PC-9 (cell line): ENCODE measurements at regions not wholly inside any gene's neighbourhood (a gene's known extent, or its start where the extent isn't known, plus 50 kb on each side); places are given as distances from the start of the nearest gene placed in this dataset.
"Not testable (repeated sequence)": the region's sequence is repeated elsewhere in the genome, so short reads cannot be mapped to it uniquely, and the experiment has no call there.

ENCODE experiments used
- BruUV-seq: library from RNA; stranded (reverse); fragments of 400-500 nt; replicated peaks from 2 replicates; lab custom pipeline; 2021; lab: Mats Ljungman, UMichigan
- CTCF ChIA-PET: fragments of 300-600 bp; sonication (Branson Sonifier 250); formaldehyde crosslinking; loops from one replicate; lab custom pipeline; 2022; ENCODE audit warnings: antibody characterized with exemption; lab: Charles Lee
- POLR2A ChIA-PET: fragments of 300-600 bp; sonication (Branson Sonifier 250); formaldehyde crosslinking; loops from one replicate; lab custom pipeline; 2022; ENCODE audit warnings: antibody characterized with exemption; ENCODE audit not compliant: unreplicated experiment; lab: Charles Lee
- DNase-seq, 2 experiments: peaks; one replicate each; pipeline versions ENCODE4 v3.0.0 to v3.0.0-alpha.2; 2015 to 2022; ENCODE audit warnings: mixed read lengths in 1 of 2
- H2AFZ ChIP-seq: fragments of 200-600 bp; sonication (generic); 2 replicates; pipeline ENCODE4 v1.8.1; 2017; ENCODE audit warnings: antibody characterized with exemption
- H3F3A ChIP-seq: fragments of 200-600 bp; sonication (generic); 2 replicates; pipeline ENCODE4 v1.8.1; 2017; ENCODE audit warnings: antibody characterized with exemption, mild to moderate bottlenecking, low read depth; ENCODE audit not compliant: insufficient read depth
- H3K27ac ChIP-seq: fragments of 200-600 bp; sonication (generic); 2 replicates; pipeline ENCODE4 v1.6.1; 2016; ENCODE audit warnings: mixed run types
- H3K27me3 ChIP-seq: fragments of 200-600 bp; sonication (generic); 2 replicates; pipeline ENCODE4 v1.6.1; 2016; ENCODE audit warnings: low read depth, mixed run types; ENCODE audit not compliant: insufficient read depth
- H3K36me3 ChIP-seq: fragments of 200-600 bp; sonication (generic); 2 replicates; pipeline ENCODE4 v1.6.1; 2016; ENCODE audit warnings: low read depth, mixed run types
- H3K4me1 ChIP-seq: fragments of 200-600 bp; sonication (generic); replicated peaks from 2 replicates; pipeline ENCODE4 v1.6.1; 2016; ENCODE audit warnings: mixed run types; ENCODE audit not compliant: insufficient read depth
- H3K4me2 ChIP-seq: fragments of 200-600 bp; sonication (generic); 2 replicates; pipeline ENCODE4 v1.6.1; 2017; ENCODE audit warnings: mixed run types
- H3K4me3 ChIP-seq: fragments of 200-600 bp; sonication (generic); 2 replicates; pipeline ENCODE4 v1.6.1; 2016; ENCODE audit warnings: mixed run types
- H3K79me2 ChIP-seq: fragments of 200-600 bp; sonication (generic); 2 replicates; pipeline ENCODE4 v1.6.1; 2017; ENCODE audit warnings: low read depth, mixed run types
- H3K9me2 ChIP-seq: fragments of 200-600 bp; sonication (generic); 2 replicates; pipeline ENCODE4 v1.8.1; 2017; ENCODE audit warnings: mild to moderate bottlenecking; ENCODE audit not compliant: insufficient read depth
- H3K9me3 ChIP-seq: fragments of 200-600 bp; sonication (generic); 2 replicates; pipeline ENCODE4 v1.8.1; 2016; ENCODE audit warnings: low read depth; ENCODE audit not compliant: insufficient read depth
- H4K20me1 ChIP-seq: fragments of 200-600 bp; sonication (generic); 2 replicates; pipeline ENCODE4 v1.8.1; 2017; ENCODE audit not compliant: insufficient read depth
- CTCF ChIP-seq: fragments of 200-600 bp; sonication (generic); conservative IDR thresholded peaks from 2 replicates; pipeline ENCODE4 v1.6.1; 2017; ENCODE audit warnings: mixed run types, antibody characterized with exemption, mild to moderate bottlenecking, moderate library complexity
- EZH2 ChIP-seq: fragments of 200-600 bp; sonication (generic); IDR thresholded peaks from 2 replicates; pipeline ENCODE4 v1.8.0; 2017; ENCODE audit warnings: antibody characterized with exemption, low read depth
- intact Hi-C: fragments of 100-400 bp; cut with micrococcal nuclease; formaldehyde crosslinking; loops from one replicate; pipeline ENCODE4 v1.10.0; 2022; ENCODE audit not compliant: unreplicated experiment

- H3K4me1 ChIP-seq, result no peaks in the 10 kb centered on the region
- CTCF ChIA-PET, result no interaction called here
These were observed 476.0 kb downstream of the CSNK1G3 start for GRCh38 chr5:123987956-123988355.

GRCh38 chr5:123976379-123977033 lies 464.5 kb downstream of the CSNK1G3 start:
- Histone ChIP-seq H3K9me2 (no peaks in the 10 kb centered on the region), H2AFZ (no peak overlapping the region), H3K4me3 (no peak overlapping the region), H3F3A (no peaks in the 10 kb centered on the region), H3K27me3 (no peaks in the 10 kb centered on the region), H4K20me1 (no peaks in the 10 kb centered on the region), H3K79me2 (no peaks in the 10 kb centered on the region), H3K4me2 (no peak overlapping the region), H3K27ac (no peak overlapping the region), H3K4me1 (no peaks in the 10 kb centered on the region), H3K36me3 (no peaks in the 10 kb centered on the region), H3K9me3 (no peaks in the 10 kb centered on the region)
- TF ChIP-seq CTCF, result no peak
- TF ChIP-seq EZH2, result no peak
- intact Hi-C loops, result no loop called here
- ChIA-PET POLR2A (no interaction called here), CTCF (no interaction called here)
- no peak for DNase-seq
- no TSS peak for BruUV-seq

More at GRCh38 chr5:123987956-123988355, 476.0 kb downstream of the CSNK1G3 start:
- intact Hi-C loops, result no loop called here
- Histone ChIP-seq H3K27ac (no peak overlapping the region), H4K20me1 (no peaks in the 10 kb centered on the region), H2AFZ (no peak overlapping the region), H3K4me2 (no peak overlapping the region), H3K4me3 (no peak overlapping the region), H3K27me3 (no peaks in the 10 kb centered on the region), H3F3A (no peaks in the 10 kb centered on the region), H3K9me3 (no peaks in the 10 kb centered on the region), H3K36me3 (no peaks in the 10 kb centered on the region), H3K9me2 (no peaks in the 10 kb centered on the region), H3K79me2 (no peaks in the 10 kb centered on the region)
- DNase-seq, result no peak
- no peak for TF ChIP-seq CTCF
- TF ChIP-seq EZH2, result no peak
- POLR2A ChIA-PET, result no interaction called here
- BruUV-seq, result no TSS peak

GRCh38 chr5:123975521-123975920 lies 463.5 kb downstream of the CSNK1G3 start:
- H4K20me1 ChIP-seq, H3K4me2 ChIP-seq, DNase-seq, BruUV-seq, POLR2A ChIA-PET, H3K27ac ChIP-seq, intact Hi-C loops, H3K9me2 ChIP-seq, CTCF ChIA-PET, H3K9me3 ChIP-seq, H3K36me3 ChIP-seq, H2AFZ ChIP-seq, H3K4me1 ChIP-seq, H3F3A ChIP-seq, H3K4me3 ChIP-seq, H3K27me3 ChIP-seq, H3K79me2 ChIP-seq: not testable (repeated sequence)

- DNase-seq, result no peak
- Histone ChIP-seq H3K4me1 (no peaks in the 10 kb centered on the region), H3K79me2 (no peaks in the 10 kb centered on the region), H3K9me3 (no peaks in the 10 kb centered on the region), H3K4me3 (no peak overlapping the region), H3K4me2 (no peak overlapping the region), H3K27ac (no peak overlapping the region), H4K20me1 (no peaks in the 10 kb centered on the region), H3F3A (no peaks in the 10 kb centered on the region), H3K9me2 (no peaks in the 10 kb centered on the region), H2AFZ (no peak overlapping the region), H3K27me3 (no peaks in the 10 kb centered on the region), H3K36me3 (no peaks in the 10 kb centered on the region)
- no TSS peak for BruUV-seq
- CTCF ChIA-PET, result no interaction called here
- POLR2A ChIA-PET, result no interaction called here
- intact Hi-C loops, result no loop called here
- TF ChIP-seq CTCF (no peak), EZH2 (no peak)
These were observed 454.8 kb downstream of the CSNK1G3 start for GRCh38 chr5:123966781-123967180.
